Fibroblast of mammary gland (primary cell): ENCODE measurements at regions not wholly inside any gene's neighbourhood (a gene's known extent, or its start where the extent isn't known, plus 50 kb on each side); places are given as distances from the start of the nearest gene placed in this dataset.
"Not testable (repeated sequence)": the region's sequence is repeated elsewhere in the genome, so short reads cannot be mapped to it uniquely, and the experiment has no call there.

Source experiments
- DNase-seq: peaks from one replicate; pipeline ENCODE4 v3.0.0-alpha.2; 2010; ENCODE audit warnings: low read depth
- H3K4me3 ChIP-seq: 2 replicates; pipeline ENCODE4 v1.5.1; 2011; ENCODE audit warnings: low read depth, mild to moderate bottlenecking, low read length, moderate library complexity; ENCODE audit not compliant: control insufficient read depth
- TF ChIP-seq, protein P1 (sequence below): conservative IDR thresholded peaks from 2 replicates; pipeline ENCODE4 v1.5.1; 2011; ENCODE audit warnings: low read depth, low read length, inconsistent platforms; ENCODE audit not compliant: control insufficient read depth, insufficient read depth

DNA sequence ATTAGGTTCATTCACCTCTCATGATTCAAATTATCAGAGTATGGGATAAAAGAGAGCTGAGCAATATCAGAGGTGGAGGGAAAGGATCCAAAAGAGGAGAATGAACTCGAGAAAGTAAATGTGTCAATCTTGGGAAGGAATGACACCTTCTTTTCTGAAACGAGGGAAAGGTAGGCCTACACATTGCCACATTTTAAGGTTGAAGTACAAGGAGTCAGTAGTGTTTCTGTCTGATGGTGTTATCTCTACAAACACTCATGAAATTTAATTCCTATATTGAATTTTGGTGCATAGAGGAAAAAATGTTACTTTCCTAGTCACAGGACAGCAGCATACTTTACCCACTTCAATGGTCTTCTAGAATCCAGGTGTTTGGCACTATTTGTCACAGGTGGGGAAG, 90.2 kb downstream of the DNAJB9 start:
- TF ChIP-seq, protein P1, sequence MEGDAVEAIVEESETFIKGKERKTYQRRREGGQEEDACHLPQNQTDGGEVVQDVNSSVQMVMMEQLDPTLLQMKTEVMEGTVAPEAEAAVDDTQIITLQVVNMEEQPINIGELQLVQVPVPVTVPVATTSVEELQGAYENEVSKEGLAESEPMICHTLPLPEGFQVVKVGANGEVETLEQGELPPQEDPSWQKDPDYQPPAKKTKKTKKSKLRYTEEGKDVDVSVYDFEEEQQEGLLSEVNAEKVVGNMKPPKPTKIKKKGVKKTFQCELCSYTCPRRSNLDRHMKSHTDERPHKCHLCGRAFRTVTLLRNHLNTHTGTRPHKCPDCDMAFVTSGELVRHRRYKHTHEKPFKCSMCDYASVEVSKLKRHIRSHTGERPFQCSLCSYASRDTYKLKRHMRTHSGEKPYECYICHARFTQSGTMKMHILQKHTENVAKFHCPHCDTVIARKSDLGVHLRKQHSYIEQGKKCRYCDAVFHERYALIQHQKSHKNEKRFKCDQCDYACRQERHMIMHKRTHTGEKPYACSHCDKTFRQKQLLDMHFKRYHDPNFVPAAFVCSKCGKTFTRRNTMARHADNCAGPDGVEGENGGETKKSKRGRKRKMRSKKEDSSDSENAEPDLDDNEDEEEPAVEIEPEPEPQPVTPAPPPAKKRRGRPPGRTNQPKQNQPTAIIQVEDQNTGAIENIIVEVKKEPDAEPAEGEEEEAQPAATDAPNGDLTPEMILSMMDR = no peak

DNA sequence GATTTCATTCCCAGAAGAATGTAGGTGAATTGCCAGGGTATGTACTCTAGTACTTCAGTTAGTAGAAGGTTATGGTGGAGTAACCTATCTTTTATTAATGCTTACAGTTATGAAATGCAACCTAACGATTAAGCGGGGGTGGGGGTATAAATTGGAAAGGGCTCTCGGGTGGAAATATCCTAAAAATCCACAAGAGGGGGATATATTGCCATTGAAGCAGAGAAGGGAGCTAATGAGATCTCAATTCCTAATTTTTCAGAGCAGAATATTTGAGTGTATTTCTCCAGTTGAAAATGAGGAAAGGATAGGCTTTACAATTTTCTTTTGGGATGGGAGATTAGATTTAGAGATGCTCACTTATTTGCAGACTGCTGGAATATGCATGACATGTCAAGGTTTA, 90.8 kb downstream of the DNAJB9 start:
- TF ChIP-seq, protein P1 = peak; percentile 46
- DNase-seq = no peak
- H3K4me3 ChIP-seq = no peak overlapping the region

More for the DNA sequence above, 90.2 kb downstream of the DNAJB9 start:
- no peak overlapping the region for H3K4me3 ChIP-seq
- DNase-seq = no peak

DNA sequence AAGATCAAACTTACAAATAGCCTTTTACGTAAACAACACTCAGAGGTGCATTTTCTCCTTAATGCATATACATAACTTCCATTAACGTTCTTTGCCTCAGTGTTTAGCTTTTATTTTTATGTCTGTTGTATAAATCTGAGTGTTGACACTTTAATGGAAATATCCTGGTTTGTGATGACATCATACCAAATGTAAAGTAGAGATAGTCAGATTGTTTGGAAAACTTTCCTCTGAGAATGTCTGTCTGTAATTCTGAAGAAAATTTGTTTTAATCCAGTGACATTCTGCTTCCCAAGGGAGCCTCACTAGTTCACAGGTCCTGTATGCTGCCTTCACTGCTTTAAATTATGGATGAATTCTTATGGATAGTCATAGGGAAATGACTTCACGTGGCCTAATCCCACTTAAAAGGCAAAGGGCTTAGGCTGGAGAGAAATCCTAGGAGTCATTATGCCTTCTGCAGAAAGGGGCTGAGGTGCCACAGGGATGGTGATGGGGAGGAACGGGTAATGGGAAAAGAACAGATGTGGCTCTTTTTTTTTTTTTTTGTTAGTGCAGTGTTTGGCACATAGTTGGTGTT, 93.2 kb downstream of the DNAJB9 start:
- no peak overlapping the region for H3K4me3 ChIP-seq
- DNase-seq = no peak
- TF ChIP-seq, protein P1 = no peak

DNA sequence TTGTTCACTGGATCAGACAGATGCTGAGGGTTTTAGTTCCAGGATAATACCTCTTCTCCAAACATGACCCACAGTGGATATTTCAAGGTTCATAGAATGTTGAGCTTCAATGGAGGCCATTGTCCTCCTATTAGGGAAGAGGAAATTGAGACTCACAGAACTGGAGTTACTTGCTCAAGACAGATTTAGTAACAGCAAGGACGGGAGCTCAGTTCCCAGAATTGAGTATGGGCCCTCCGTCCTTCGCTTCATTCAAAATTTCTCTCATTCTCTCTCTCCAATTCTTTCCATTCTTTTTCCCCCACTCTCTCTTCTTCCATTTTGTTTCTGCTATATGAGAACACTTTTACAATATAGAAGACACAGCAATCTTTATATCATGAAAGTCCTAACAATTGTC, 94.0 kb downstream of the DNAJB9 start:
- TF ChIP-seq, protein P1 = no peak
- DNase-seq = no peak
- H3K4me3 ChIP-seq = no peak overlapping the region

DNA sequence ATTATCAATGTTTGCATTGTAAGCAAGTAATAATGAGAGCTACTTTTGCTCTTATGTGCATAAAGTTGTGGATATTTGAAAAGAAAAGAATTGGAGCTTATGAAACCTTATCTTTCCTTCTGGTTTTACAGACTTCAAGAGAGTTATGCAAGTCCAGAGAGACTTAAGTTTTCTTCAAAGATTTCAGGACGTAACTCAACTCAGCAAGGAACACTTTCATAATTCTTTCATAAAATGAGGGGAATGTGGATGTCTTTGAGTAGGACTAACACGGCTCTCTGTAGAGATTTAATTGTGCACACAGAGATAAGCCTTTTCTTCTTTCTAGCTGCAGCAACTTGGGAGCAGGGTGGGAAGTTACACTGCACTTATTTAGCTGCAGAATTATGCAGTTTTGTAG, 97.5 kb downstream of the DNAJB9 start:
- H3K4me3 ChIP-seq = no peak overlapping the region
- TF ChIP-seq, protein P1 = no peak
- DNase-seq = no peak

DNA sequence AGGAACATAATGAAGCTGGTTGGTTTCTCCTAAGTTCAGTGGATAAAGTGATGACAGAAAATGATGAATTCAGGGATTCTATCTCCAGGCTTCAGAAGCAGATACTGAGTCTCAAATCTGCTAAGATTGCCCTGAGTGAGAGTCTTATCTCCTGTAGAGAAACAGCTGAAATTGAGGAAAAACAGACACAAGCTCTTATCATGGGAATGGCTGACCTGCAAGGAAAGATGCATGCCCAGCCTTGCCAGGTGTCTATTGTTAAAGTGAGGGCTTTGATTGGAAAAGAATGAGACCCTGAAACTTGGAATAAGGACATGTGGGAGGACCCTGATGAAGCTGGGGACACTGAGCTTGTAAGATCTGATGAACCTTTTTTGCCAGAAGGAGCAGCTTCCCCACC, 100.3 kb downstream of the DNAJB9 start:
- no peak overlapping the region for H3K4me3 ChIP-seq
- no peak for DNase-seq
- TF ChIP-seq, protein P1 = no peak

DNA sequence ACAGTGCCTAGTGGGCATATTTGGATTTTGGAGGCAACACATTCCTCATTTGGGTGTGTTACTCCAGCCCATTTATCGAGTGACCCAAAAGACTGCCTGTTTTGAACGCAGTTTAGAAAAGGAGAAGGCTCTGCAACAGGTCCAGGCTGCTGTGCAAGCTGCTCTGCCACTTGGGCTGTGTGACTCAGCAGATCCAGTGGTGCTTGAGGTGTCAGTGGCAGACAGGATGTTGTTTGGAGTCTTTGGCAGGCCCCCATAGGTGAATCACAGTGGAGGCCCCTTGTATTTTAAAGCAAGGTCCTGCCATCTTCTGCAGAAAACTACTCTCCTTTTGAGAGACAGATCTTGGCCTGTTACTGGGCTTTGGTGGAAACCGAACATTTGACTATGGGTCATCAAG, 104.0 kb downstream of the DNAJB9 start:
- not testable (repeated sequence) for DNase-seq, H3K4me3 ChIP-seq
